Medulla oblongata (tissue), 1 donor: ENCODE measurements at regions not wholly inside any gene's neighbourhood (a gene's known extent, or its start where the extent isn't known, plus 50 kb on each side); places are given as distances from the start of the nearest gene placed in this dataset.

Source experiments
- DNase-seq: peaks from one replicate; pipeline ENCODE4 v3.0.0-alpha.2; 2015; ENCODE audit errors: extremely low spot score

DNA sequence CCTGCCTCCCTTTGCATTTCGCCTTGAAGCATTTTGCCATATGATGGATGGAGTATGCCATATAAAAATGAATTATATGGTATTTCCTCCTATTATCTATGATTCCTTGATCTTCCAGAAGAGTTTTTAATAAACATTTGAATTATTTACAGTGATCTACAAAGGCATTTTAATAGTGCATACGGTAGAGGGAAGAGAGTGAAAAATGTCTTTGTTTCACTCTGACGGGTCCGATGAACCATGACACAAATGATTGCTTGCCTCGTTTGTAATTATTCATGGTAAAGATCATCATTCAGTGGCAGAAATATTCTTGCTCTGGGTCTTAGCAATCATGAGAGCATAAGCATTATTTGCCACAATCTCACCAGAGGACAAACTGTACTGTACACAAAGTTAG is 1010.9 kb downstream of the NTRK3 start:
- no peak for DNase-seq

GRCh38 chr15:87243474-87243873 is 1013.1 kb downstream of the NTRK3 start:
- DNase-seq: no peak

DNA sequence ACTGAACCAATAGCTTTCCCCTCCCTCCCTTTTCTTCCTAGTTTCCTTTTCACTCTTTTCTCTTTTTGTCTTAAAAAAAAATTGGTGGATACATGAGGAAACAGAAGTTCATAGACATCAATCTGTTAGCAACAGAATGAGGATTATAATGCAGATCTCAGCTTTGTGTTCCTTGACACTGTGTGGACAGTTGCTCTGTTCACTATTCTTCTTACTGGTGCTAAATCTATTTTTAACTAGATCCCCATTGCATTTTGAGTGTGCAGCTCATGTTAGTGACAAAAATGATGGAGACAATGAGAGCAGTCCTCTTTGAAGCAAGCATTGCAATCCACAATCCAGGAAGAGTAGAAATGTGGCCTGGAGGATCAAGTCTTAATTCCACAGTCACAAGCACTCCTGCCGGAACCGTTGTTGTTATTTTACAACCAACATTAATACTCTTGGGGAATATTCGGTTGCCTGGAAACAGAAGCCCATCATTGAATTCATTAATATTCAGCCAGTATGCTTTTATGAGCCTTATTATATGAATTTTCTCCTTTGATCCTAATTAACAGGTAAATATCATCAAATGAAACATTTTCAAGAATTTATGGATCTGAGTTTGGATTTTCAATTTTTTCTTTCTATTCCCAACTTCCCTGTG is 1016.8 kb downstream of the NTRK3 start:
- no peak for DNase-seq

DNA sequence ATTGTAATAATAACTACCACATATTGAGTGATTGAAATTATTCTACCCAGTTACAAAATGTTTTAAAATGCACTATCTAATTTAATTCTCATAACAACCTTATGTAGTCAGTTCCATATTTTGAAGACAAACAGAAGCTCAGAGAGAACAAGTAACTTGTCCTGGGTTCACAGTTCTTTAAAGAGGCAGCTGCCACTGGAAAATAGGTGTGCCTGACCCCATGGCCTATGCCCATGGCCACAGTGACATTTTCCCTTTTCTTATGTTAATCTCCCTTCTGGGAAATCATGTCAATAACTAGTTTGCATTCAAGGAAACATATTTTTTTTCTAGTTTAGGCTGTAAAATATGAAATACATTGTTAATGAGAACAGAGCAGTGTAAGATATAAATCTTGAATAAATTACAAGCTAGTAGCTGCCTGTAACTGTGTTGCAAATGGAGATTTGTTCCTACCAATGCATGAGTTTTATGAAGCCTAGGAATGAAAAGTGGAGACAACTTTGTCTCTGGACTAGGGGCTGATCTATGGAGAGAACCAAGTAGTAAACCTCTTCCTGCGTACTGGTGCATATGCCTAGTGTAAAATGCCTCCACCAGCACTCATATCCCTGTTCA is 1018.0 kb downstream of the NTRK3 start:
- DNase-seq: no peak

GRCh38 chr15:87228460-87228859 is 1028.1 kb downstream of the NTRK3 start:
- DNase-seq: no peak

DNA sequence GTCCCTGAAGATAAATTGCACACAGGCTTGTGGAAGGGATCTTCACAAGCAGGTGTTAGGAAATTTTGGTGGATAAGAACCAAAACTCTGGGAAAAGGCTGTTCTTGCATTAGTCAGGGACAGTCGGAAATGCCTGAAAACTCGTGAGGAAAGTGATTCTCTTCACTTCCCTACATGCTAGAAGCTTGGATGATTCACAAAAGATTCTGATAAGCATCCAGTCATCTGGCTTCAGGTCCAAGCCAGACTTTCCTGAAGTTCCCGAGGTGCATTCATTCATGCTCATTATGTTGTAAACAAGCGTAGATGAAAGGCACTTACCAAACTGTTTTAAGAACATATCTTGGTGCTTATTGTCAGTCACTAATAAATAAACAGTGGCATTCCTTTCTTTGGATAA is 1028.7 kb downstream of the NTRK3 start:
- DNase-seq: no peak

- no peak for DNase-seq
Measured at GRCh38 chr15:87225436-87225835, 1031.1 kb downstream of the NTRK3 start.

DNA sequence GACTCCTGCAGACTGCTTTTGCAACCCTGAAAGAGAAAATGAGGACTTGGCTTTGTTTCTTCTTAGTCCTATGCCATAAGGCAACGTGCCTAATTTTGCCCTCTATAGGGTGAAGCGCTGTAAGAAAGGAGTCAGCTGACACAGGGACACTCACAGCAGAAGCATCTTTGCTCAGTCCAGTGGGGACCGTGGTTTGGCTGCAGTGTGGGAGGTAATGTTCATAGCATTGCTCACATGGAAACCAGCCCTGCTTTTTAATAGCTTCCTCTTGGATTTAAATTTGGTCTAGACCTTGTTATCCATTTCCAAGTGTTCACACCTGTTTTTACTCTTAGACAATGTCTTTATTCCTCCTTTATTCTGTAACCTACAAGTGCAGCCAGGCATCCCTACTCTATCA is 1032.1 kb downstream of the NTRK3 start:
- DNase-seq: no peak

DNA sequence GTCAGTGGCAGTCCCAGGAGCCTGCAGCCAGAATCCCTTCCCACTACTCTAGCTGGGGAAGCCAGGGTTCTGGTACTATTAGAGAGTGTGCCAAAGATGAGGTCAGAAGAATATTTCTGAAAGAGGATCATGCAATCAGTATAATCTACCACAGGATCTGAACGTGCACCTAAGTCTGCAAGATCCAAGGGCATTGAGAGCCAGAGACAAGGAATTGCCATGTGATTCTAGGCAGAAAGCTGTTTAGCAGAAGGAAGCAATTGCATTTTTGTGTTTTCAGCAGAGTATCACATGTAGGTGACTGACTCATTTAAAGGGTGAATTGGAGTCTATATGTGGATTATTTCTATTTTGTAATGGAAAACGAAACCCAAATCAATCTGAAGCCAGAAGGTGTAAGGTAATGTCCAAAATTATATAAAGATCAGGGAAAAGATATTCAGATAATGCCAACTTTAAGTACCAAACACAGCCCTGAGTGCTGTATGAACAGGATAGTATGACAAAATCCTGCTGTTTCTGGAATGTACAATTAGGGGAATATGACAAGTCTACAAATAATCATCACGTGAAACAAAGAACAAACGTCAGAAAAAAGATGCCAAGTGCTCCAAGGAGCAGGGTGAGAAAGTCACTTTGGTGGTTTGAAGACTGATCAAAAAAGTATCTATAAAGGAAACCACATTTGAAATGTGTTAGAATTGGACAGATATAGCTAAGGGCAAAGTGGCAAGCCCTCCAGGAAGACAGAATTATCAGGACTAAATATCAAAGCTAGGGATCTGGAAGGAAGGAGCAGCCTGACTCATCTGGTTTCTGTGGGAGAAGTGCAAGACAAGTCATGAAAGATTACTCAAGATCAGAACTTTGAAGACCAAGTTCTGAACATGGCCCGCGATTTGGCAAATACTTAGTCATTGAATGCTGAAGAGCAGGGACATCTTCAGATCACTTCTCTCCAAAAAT is 1036.6 kb downstream of the NTRK3 start:
- no peak for DNase-seq

- no peak for DNase-seq
Measured at GRCh38 chr15:87215100-87215499, 1041.4 kb downstream of the NTRK3 start.

DNA sequence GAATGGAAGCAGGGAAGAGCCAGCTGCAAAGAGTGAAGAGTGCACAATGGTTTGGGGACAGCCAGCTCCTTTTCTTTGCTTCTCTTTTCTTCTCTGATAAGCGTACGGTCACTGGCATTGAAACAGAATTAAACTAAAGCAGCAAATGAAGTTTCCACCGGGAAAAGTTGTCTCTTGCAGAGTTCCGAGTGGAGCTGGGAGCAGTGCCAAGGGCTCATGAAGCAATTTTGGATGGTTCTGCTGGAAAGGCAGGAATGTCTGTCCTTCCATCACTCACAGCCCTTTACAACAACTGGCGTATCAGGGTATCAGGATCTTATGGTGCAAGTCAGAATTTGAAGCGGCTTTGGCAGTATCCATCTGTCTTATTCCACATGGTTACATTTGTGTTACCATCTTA is 1042.9 kb downstream of the NTRK3 start:
- peak; percentile 14 for DNase-seq

- no peak for DNase-seq
Measured at GRCh38 chr15:87212041-87212440, 1044.5 kb downstream of the NTRK3 start.

DNA sequence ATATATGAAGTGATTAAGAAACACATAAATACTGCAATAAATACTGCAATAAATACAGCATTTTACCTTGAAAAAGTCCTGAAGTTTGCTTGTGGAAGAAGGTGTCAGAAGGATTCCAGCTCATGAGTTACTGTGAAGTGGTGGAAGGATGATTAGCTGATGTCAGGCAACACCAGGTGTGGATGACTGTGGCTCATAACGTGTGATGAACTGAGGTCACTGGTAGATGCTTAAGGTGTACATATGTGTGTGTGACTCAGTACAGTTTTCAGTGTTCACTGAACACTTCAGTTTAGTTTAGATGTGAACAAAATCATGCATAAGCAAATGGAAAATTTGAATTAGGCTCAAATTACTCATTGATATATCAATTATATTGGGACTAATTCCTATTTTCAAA is 1045.0 kb downstream of the NTRK3 start:
- no peak for DNase-seq

- DNase-seq: no peak
Measured at GRCh38 chr15:87209891-87210689, 1046.4 kb downstream of the NTRK3 start.

DNA sequence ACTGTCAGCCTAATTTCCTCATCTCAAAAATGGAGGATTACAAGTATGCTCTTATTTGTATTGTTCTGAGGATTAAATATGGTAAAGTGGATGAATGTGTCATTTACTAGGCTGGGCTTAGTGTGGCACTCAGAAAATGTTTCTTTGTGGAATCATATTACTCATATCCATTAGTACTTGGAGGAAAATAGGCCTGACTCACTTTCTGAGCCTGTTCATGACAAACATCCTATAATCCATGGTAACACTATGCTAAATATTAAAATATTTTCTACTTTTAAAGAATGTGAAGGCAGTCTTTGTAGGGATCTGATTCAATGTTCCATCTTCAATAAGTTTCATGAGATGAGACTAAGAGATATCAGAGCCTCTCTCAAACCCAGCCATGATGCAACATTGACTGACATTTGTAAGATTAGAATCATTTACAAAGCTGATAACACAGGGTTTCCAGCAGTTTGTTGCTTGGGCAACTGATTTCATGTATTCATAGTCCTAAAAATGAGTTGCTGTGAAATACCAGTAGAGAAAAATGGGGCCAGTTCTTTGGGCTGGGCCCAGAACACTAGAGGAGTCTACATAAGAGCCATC is 1048.5 kb downstream of the NTRK3 start:
- DNase-seq: no peak

GRCh38 chr15:87207251-87207650 is 1049.3 kb downstream of the NTRK3 start:
- no peak for DNase-seq

- no peak for DNase-seq
Measured at GRCh38 chr15:87201986-87202385, 1054.6 kb downstream of the NTRK3 start.

- DNase-seq: no peak
Measured at GRCh38 chr15:87200149-87200548, 1056.4 kb downstream of the NTRK3 start.

GRCh38 chr15:87197981-87198380 is 1058.6 kb downstream of the NTRK3 start:
- no peak for DNase-seq

GRCh38 chr15:87196498-87196897 is 1060.0 kb downstream of the NTRK3 start:
- DNase-seq: no peak

GRCh38 chr15:87193481-87193880 is 1063.1 kb downstream of the NTRK3 start:
- no peak for DNase-seq
